GM21619 (cell line): ENCODE measurements at regions not wholly inside any gene's neighbourhood (a gene's known extent, or its start where the extent isn't known, plus 50 kb on each side); places are given as distances from the start of the nearest gene placed in this dataset.
"Not testable (repeated sequence)": the region's sequence is repeated elsewhere in the genome, so short reads cannot be mapped to it uniquely, and the experiment has no call there.

Source experiments
- ATAC-seq: cut with Tn5 transposase; IDR thresholded peaks from one replicate; pipeline ENCODE4 v1.9.1; 2021; ENCODE audit not compliant: unreplicated experiment

DNA sequence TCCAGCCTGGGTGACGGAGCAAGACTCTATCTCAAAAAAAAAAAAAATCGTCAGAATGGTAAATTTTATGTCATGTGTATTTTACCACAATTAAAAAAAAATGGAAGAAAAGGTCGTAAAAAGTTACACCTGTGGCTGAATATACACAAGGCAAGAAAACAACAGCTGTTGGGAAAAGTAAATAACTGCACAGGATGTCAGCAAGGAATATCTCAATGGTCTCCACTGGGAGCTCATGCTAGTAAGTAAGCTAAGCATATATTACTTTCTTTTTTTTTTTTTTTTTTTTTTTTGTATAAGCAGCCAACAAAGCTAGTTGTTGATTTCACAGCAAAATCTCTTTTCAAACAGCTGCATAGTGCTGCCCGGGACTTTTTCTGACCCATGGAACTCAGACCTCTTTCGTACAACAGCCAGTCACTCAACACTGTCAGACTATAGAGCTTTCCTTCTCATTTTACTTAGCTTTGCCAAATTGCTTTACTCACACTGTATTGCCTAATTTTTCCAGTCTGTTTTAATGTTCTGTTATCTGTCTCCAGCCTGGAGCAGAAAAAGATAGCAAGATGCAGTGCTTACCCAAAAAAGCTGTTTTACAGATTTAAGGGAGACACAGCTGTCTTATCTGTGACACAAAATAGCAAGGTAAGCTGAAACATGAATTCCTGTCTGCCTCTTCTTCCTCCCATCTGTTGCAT lies 175.9 kb downstream of the ENC1 start:
- no peak for ATAC-seq

DNA sequence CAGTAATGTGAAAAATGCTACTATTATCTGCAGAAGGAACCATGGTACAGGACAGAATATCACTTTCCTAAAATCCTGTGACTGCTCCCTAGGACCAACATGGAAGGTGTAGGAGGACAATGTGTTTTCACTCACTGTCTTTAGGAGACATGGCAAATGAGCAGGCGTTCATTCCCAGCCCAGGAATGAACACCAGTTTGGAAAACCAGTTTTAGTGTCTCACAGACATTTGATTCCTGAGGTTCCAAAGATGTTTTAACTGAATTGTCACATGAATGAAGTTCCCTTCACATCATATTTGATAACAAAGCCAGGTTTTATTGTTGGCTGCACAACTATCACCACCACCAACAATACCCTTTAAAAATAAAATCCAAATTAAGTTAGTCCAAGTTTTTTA lies 178.2 kb downstream of the ENC1 start:
- no peak for ATAC-seq

DNA sequence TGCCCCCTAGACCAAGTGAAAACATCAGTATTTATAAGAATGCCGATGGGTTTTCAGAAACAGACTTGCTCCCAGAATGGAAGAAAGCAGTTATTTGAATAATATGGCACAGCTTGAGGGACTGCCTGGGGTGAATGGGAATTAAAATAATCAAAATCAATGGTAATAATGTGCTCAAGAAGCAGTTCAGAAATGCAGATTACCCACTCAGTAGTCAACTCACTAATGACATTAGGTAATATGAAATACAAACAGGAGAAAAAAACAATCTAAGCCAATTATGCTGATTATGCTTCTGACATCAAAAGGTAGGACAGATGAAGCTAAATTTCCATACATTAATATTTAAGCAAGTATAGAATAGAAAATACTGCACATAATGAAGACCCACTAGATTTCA lies 179.3 kb downstream of the ENC1 start:
- ATAC-seq: no peak

DNA sequence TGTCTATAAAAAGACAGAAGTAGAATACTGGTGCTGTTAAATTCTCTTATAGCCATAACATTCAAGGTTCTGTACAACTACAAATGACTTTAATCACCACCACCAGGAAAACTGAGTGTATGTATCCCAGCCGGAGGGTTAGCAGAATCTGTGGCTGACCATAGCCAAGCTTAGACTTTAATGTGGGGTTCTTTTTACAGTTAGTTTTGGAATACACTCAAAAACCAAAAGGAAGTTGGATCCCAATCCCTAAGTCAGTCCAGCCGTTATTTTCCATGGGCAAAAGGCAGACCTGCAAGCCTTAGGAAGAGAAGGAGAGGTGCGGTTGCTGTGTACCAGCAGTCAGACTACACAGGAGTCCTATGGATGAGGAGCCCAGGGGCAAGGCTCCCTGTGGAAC lies 179.8 kb downstream of the ENC1 start:
- ATAC-seq: no peak

DNA sequence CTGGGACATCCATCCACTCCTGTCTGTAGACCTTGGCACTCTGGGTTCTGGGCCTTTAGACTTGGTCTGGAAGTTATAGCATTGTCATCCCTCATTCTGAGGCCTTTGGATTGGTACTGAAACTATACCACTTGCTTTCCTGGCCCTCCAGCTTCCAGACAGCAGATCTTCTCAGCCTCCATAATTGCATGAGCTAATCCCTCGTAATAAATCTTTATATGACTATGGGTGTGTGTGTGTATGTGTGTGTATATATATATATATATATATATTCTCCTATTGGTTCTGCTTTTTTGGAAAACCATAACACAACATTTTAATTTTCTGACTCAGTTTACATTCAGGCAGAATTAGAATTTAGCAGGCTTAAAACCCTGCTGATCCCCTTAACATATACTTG lies 180.5 kb downstream of the ENC1 start:
- no peak for ATAC-seq

DNA sequence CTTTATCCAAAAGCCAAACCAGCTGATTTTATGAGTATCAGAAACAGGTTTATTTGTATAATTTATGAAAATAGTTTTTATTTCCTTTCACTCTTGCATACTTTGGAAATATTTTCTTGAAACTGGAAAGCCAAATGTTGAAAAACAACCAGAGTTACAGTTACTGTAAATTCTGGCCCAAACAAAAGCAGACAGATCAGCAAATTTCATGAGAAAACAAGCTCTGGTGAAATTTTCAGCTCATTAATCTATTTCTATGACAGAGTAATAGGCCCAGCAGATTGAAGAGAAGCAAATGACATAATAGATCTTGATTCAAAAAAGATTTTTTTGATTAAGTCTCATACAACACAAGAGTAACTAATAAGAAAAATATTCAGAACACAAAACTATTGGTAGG lies 182.7 kb downstream of the ENC1 start:
- ATAC-seq: no peak

DNA sequence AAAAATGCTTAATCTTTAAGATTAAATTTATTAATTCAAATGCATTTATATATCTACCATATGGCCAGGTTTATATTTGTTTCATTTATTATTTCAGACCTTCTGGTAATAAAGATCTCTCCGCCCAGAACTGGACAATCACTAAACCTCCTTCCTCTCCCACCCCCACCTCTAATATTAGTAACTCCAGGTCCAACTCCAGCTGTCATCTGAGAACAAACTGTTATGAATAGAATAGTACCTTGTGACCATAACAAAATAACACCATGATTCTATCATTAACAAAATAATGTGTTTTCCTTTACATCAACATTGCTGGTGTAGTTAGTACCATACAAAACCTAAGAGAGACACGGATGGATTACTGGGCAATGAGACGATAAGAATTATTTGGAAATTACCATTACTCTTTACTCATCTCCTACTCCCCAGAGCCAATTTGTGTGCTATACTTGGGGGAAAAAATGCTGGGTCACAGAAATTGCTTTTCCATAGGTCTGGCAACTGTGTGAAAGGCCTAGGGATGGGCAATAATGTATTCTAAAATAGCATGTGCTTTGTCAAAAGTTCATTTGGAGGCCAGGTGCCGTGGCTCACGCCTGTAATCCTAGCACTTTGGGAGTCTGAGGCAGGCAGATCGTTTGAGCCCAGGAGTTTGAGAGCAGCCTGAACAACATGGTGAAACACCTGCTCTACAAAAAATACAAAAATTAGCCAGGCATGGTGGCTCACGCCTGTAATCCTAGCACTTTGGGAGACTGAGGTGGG lies 186.1 kb downstream of the ENC1 start:
- ATAC-seq: no peak

DNA sequence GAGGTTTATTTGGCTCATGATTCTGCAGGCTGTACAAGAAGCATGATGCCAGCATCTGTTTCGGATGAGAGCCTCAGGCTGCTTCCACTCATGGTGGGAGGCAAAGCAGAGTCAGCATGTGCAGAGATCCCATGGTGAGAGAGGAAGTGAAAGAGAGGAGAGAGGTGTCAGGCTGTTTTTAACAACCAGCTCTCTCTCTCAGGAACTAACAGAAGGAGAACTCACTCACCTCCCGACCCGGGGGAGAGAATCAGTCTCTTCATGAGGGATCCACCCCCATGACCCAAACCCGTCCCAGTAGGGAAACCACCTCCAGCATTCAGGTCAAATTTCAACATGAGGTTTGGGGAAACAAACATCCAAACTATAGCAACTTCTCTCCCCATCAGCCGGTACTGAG lies 187.7 kb downstream of the ENC1 start:
- no peak for ATAC-seq

DNA sequence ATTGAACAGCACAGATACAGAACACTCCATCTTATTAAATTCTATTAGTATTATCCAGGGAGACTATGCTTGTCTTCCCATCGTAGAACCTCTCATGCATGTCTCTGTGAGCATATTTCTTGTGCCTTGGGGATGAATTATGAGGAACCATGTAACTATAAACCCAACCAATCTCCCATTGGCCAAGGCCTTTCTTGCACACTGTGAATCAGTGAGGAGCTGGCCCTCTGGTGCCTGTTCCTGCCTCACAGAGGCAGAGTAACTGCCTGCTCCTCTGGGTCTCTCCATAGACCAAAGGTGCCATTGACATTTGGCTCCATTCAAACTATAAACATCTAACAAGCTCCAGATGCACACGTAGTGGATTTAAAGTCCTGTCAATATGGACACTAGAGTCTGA lies 190.4 kb downstream of the ENC1 start:
- no peak for ATAC-seq

DNA sequence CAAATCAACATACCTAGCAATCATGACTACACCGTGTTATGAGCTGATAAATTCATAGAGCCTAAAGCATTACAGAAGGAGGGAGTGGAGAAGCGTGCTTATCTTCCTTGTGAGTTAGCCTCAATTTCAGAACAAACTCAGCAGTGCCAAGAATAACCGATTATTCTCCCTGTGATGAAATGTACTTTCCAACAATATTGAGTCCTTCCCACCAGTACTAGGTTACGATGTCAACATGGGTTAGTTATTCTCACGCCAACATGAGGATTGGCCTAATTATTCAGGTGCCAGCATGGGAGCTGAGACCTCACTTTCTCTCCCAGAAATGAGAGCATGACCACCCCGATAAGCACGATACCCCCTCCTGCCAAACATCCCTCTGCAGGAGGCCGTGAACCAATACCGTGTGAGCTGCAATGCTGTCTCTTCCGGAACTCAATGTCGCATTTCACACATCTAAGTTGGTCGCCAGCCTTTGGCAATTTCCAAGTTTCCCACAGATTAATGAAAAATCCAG lies 193.7 kb downstream of the ENC1 start:
- ATAC-seq: no peak

DNA sequence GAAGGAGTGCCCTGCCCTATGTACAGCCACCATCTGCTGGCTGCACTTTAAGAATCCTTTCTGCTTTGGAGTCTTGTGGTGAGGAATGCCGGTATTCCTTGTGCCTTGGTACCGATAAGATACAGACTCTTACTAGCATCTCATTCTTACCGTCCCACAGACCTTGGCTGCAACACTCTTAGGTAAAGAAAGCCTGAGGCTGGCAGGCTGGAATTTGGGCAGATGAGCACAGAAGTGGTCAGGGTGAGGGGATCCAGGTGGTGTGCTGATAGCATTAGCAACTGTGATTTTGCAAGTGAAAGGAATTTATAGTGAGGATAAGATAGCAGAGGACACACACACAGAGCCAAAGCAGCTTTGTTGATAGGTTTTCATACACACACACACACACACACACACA lies 198.1 kb downstream of the ENC1 start:
- no peak for ATAC-seq

DNA sequence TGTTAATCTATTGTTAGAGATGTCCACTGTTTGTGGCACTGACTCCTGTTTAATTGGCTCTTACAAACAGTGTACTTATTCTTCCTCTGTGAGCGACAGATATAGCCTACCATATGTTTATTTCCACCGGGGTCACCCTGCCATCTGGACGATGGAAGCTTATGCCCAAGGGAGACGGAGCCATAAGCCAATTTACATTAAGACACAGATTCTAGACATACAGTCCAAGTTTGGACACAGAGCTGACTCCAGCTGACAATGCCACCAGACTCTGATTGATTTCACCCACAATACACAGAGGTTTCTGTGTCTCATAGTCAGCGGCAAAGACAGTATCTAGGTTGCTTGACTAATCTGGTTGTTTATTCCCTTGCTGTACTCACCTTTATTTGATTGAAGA lies 198.9 kb downstream of the ENC1 start:
- ATAC-seq: no peak

DNA sequence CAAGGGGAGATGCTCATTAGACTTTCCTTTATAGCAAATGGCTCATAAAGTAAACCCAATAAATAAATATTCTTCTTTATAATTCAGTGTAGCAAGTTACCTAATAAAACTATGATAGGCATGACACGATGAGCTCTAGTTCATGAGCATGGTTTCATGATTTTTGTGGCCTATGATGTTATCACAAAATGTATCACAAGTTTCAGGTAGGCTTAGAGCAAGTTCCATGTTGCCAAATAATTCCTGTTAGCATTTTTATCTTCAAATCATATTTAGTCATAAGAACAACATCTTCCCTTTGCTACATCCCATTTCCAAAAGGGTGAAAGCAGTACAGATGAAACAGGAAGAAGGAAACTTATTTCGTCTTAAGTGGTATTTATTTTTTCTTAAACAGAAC lies 200.2 kb downstream of the ENC1 start:
- no peak for ATAC-seq

DNA sequence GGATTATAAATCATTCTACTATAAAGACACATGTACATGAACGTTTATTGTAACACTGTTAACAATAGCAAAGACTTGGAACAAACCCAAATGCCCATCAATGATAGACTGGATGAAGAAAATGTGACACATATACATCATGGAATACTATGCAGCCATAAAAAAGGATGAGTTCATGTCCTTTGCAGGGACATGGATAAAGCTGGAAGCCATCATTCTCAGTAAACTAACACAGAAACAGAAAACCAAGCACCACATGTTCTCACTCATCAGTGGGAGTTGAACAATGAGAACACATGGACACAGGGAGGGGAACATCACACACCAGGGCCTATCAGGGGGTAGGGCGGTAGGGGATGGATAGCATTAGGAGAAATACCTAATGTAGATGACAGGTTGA lies 202.7 kb downstream of the ENC1 start:
- ATAC-seq: not testable (repeated sequence)

DNA sequence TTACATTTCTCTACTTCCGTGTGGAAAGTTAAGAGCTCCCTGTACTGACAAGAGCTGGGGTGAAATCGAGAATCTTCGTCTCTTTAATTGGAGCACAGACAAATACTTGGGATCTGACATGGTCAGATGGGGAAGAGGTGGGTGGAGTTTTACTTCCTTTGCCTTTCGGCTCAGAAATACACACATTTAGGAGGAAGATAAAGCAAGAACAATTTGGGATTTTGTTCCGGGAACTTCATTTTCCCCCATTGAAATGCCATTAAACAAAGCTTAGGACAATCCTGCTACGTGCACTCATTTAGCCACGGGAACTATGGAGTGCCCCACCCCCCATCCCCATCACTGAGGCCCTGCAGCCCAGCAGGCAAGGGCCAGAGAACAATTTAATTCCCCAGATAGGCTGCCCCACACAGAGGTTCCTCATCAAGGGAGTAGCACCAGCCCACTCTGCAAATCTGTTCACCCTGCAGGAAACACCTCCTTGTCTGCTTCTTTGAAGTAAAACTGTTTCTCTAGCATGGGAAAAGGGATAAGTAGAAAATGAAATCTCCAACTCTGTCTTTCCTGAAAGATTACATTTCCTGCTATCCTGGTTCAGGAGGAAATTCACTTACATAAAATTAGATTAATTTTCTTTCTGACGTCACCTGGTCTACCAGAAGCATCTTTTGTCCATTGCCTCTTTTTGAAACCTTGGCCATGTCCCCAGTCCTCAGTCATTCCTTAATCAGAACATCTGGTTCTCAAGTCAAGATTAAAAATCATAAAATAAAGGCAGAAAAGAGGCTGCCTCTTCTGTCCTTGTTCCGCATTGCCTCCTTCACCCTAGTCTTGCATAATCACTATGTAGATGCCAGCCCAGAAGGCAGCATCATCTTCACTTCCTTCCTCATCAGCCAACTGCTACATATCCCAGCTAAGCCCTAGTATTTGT lies 206.4 kb downstream of the ENC1 start:
- no peak for ATAC-seq

DNA sequence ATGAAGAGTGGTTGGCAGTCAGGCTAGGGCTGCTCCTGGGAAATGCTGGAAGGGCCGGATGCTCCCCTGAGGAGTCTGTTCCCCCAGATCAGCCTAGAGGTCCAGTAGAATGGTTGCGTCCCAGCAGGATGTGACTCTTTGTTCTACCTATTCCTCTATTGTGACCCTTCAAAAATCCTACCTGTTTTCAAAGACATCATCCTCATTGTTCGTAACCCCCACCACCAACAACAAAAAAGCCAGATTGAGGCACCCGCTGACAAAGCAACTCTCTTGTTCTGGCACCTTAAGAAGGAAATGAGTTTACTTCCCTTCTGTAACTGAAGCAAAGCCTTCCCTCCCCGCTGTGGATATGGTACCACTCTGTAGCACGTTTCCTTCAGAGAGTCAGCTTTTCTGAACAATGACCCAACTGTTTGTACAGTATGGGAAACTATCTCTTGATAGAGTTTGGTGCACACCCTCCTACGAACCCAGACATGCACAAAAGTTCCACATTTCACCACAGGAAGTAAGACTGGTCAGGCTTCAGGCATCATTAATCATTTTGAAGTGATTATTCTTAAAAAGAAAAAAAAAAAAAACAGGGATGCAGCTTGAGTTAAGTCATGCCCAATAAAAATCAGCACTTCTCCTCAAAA lies 207.2 kb downstream of the ENC1 start:
- no peak for ATAC-seq

DNA sequence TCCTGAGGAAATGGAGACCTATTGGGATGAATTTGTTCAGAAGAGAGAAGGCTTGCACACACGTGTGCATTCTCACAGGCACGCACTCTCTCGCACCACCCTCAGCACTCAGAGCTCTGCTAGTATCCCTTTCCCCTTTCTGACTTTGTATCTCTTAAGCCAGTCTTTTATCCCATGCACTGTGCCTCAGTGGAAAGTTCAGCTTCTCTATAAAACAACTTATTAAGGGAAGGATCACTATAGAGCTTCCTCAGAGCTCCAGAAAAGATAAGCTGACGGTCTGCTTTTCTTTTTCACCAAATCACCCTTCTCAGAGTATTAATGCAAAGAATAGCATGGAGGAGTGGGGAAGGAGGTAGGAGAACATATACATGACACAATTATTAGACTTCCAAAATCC lies 207.8 kb downstream of the ENC1 start:
- ATAC-seq: no peak

DNA sequence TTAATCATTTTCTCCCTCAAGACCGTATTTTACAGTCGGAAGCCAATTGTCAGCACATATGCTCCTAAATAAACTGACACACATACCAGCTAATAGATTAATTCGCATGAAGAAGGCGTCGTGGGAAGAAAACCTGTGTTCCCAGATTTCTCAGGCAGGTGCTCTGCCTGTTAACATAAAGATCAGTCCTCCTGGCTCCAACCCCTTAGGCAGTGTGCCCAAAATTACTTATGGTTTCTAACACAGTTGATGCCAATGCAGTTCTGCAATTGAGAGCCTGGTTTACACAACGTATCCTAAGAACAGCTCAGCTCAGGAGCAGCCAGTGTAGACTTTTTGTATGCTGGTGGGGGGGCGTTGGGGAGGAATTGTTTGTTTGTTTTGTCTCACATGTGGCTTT lies 208.3 kb downstream of the ENC1 start:
- ATAC-seq: no peak

DNA sequence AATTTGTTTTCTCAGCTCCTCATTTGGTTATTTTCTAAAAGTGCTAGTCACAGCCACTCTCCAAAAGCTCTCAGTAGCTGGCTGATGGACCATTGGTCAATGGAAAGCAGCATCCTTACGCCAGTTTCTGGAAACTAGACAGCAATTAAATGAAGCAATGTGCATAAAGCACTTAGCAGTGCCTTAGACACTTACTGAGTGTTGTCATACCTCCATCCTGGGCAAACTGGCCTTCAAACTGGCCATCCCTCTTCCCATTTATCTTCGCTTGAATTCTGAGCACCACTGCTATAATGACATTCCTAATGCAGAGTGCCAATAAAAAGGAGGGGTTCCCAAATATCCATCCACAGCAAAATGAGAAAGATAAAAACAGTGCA lies 209.2 kb downstream of the ENC1 start:
- ATAC-seq: no peak

DNA sequence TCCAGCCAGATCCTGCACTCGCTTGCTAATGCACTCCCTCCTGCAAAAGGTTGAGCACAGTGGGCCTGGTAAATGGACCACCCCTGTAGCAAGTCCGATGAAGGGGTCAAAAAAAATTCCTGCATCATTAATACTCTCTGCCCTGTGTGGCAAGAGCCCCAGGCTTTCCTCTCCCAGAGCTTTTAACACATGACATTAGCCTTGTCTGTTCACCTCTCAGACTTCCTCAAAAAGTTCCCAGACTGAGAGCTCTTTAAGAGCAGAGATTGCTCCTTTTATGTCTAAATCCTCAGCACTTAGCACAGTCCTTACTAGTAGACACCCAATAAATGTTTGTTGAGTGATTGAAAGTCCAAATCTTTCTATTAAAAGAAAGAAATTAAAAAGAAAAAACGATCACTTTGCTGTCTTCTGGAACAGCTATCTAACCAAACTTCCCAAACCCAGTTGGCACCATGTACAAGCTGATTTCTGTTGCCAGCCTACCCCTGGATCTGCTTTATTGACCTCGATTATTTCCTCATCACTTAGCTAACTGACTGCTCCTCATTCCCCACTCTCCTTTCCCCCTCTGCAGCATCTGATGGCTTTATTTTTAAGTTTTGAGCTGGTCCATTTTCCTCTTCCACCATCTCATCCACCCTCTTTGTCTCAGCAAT lies 209.8 kb downstream of the ENC1 start:
- ATAC-seq: no peak

DNA sequence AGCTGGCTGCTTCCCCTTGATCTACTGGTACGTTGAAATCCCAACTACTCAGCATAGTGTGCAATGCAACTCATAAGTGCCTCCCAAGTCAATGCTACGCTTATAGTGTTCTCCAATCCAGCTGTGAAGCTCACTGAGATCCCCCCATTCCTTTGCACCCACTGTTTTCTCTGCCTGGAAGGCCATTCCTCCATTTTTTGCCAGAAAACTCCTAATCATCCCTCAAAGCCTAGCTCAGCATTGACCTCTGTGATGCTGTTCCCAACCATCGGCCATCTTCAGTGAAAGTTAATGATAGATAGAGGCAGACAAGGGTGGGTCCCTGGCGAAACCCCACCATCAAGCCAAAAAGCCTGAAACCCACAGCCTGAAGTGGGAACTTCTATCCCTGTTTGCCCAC lies 211.0 kb downstream of the ENC1 start:
- no peak for ATAC-seq
